OCI-LY7 (cell line): ENCODE measurements at regions not wholly inside any gene's neighbourhood (a gene's known extent, or its start where the extent isn't known, plus 50 kb on each side); places are given as distances from the start of the nearest gene placed in this dataset.

Experiments
- CTCF ChIP-seq: fragments of 200-600 bp; sonication (generic); conservative IDR thresholded peaks from 2 replicates; pipeline ENCODE4 v1.5.1; 2014; ENCODE audit warnings: mild to moderate bottlenecking, antibody characterized with exemption, low read length, moderate library complexity, mixed read lengths
- EZH2phosphoT487 ChIP-seq: fragments of 200-600 bp; sonication (generic); IDR thresholded peaks from 2 replicates; pipeline ENCODE4 v1.6.1; 2018; ENCODE audit warnings: low read depth, borderline replicate concordance, mild to moderate bottlenecking, mixed run types, antibody characterized with exemption, low read length, moderate library complexity, mixed read lengths

- no peak for TF ChIP-seq CTCF
- TF ChIP-seq EZH2phosphoT487 = no peak
Observed at GRCh38 chr4:18227880-18228279, 206.3 kb upstream of the LCORL start.
